ENCODE measurements at regions not wholly inside any gene's neighbourhood (a gene's known extent, or its start where the extent isn't known, plus 50 kb on each side); places are given as distances from the start of the nearest gene placed in this dataset.

DNA sequence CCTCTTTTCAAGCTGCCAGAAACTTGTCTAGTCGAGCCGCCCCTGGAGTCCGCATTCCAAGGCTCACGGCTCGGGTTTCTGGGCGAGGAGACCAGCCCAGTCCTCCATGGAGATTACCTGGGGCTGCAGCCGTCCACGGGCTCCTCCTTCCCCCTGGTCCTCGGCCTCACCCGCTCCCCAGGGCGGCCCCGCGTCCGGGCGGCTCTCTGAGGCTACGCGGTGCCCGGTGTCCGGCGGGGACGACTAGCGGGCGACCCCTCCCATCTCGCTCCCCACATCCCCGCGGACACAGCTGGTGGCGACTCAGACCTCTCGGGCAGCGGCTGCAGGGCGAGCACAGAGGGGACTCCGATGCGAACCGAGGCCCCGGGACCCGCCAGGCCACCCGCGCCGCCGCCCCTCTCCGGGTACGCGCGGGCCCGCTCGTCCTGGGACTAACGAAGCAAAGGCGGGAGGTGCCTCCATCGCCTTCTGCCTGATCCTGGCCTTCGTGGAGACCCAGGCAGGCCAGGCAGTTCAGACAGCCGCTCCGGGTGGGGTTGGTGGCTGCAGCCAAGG is 159.4 kb downstream of the TRAM1L1 start:
- no peak for TF ChIP-seq EP300 (IDR thresholded peaks at IDR 0.05; ENCODE audit: borderline replicate concordance)
- TF ChIP-seq CEBPB (IDR thresholded peaks at IDR 0.05) = no peak
- no peak for TF ChIP-seq TEAD4 (IDR thresholded peaks at IDR 0.05)
- TF ChIP-seq, protein P1, sequence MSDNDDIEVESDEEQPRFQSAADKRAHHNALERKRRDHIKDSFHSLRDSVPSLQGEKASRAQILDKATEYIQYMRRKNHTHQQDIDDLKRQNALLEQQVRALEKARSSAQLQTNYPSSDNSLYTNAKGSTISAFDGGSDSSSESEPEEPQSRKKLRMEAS (IDR thresholded peaks at IDR 0.05) = no peak
- no peak for TF ChIP-seq CREB1 (IDR thresholded peaks at IDR 0.05; ENCODE audit: low read depth)
